ENCODE measurements at regions not wholly inside any gene's neighbourhood (a gene's known extent, or its start where the extent isn't known, plus 50 kb on each side); places are given as distances from the start of the nearest gene placed in this dataset.
"Not testable (repeated sequence)": the region's sequence is repeated elsewhere in the genome, so short reads cannot be mapped to it uniquely, and the experiment has no call there.

DNA sequence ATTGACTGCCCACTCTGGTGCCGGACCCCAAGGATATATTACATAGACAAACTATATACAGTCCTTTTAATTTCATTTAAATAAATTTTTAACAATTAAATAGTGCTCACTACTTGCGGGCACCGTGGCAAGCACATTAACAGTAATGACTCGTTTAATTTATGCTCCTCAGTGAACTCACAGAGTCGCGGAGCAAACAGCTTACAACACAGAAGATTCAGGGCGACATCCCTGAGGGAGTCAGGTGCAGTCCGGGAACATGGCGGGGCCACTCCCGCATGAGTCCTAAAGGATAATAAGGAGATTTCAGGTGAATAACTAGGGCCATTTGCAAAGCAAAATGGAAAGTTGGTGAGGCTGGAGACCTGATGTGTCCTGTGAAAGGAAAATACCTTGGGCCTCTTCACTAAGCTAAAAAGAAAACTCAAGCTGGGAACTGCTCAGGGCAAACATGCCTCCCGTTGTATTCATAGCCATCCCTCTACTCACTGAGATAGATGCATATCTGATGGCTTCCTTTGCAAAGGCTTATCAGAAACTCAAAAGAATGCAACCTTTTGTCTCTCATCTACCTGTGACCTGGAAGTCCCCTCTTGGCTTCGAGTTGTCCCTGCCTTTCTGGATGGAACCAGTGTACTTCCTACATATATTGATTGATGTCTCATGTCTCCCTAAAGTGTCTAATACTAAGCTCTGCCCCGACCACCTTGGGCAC is 125.6 kb downstream of the KLF6 start:
- no peak for DNase-seq (ENCODE audit: low spot score)

DNA sequence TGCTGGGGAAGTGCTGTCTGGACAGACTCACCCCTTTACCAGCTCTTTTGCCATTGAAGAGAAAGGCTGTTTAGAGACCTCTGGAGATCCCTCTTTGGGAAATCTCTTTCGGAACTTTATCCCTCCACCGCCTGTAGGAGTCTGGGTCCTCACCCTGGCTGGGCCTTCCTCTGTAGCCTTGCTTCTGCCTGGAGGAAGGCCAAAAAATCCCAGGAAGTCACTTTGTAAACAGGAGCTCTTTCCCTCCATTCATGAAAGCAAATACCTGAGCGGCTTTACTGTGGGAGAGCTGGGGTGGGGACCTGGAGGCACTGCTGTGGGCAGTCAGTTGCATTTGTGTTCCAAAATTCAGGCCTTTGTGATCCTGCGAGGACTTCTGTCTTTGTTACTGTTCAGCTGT is 126.2 kb downstream of the KLF6 start:
- DNase-seq (ENCODE audit: low spot score), result no peak

GRCh38 chr10:3656214-3656613 is 128.8 kb downstream of the KLF6 start:
- no peak for DNase-seq (ENCODE audit: low spot score)

GRCh38 chr10:3655528-3655927 is 129.5 kb downstream of the KLF6 start:
- DNase-seq (ENCODE audit: low spot score), result no peak

- no peak for DNase-seq (ENCODE audit: low spot score)
Measured at GRCh38 chr10:3654980-3655379, 130.0 kb downstream of the KLF6 start.

- DNase-seq (ENCODE audit: low spot score), result no peak
Measured at GRCh38 chr10:3654496-3654895, 130.5 kb downstream of the KLF6 start.

GRCh38 chr10:3653303-3653702 is 131.7 kb downstream of the KLF6 start:
- DNase-seq (ENCODE audit: low spot score), result not testable (repeated sequence)

DNA sequence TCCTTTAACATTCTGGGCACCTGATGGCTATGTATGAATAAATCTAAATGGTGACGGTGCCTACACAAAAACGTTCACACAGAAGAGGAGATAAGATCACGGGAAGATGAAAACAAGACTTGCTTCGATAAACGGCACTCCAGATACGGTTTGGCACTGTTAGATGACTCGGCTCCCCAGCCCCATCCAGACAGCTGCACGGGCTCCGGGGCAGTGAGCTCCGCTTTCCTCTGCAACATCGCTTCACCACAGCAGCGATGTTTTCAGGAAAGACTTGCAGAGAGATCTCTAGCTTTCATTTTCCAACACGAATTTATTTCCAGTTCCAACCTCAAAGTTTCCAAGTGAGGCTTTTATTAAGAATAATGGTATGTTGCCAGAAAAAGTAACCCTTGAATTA is 132.1 kb downstream of the KLF6 start:
- no peak for DNase-seq (ENCODE audit: low spot score)

- DNase-seq (ENCODE audit: low spot score), result no peak
Measured at GRCh38 chr10:3651969-3652653, 132.9 kb downstream of the KLF6 start.

DNA sequence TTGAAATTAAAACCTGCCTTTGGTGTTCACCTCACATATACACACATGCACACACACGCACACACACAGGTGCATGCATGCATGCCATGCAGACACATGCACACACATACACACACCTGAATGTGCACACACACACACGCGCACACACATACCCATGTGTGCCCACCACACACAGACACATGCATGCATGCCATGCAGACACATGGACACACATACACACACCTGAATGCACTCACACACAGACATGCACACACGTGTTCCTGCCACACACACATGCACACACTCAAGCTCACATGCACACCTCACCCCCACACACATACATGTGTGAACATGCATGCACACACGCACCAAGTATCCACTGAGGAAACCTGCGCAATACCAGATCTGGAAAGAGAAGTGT is 136.4 kb downstream of the KLF6 start:
- no peak for DNase-seq (ENCODE audit: low spot score)

DNA sequence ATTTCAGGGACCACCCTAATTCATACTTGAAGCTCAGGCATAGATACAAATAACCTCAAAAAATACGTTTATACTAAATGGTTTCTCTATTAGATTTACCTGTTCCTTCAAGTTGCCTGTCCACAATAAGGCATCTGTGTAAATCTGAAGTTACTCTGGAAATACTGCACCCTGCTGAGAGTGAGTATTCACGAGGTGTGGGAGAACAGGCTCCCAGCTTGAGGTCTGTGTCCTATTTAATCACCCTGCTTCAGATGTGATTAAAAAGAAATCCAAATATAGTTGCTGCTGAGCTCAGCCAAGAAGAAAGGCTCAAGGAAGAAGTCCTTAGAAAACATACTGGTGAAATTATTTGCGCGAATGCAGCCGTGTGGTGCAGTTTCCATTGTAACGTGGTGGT is 136.8 kb downstream of the KLF6 start:
- no peak for DNase-seq (ENCODE audit: low spot score)

DNA sequence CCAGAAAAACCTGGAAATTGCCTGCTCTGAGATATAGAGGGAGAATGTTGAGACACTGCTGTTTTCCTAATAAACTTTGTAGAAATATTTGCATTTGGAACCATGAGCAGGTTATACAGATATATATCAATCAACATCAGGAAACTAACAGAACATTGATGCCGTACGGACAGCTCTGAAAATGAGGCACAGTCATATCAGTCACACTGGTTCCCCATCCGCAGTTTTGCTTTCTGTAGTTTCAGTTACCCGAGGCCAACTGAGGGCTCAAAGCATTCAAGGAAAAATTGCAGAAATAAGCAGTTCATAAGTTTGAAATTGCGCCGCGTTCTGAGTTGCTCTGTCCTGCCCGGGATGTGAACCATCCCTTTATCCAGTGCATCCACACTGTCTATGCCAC is 137.9 kb downstream of the KLF6 start:
- no peak for DNase-seq (ENCODE audit: low spot score)

DNA sequence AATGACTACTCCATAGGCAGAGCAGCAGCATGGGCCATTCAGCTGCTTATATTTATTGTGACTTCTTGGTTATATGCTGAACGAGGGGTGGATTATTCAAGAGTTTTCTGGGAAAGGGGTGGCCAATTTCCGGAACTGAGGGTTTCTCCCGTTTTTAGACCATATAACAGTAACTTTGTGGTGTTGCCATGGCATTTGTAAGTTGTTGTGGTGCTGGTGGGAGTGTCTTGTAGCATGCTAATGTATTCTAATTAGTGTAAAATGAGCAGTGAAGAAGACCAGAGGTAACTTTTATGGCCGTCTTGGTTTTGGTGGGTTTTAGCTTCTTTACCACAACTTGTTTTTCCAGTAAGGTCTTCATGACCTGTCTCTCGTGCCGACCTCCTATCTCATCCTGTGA is 139.6 kb downstream of the KLF6 start:
- DNase-seq (ENCODE audit: low spot score), result no peak

DNA sequence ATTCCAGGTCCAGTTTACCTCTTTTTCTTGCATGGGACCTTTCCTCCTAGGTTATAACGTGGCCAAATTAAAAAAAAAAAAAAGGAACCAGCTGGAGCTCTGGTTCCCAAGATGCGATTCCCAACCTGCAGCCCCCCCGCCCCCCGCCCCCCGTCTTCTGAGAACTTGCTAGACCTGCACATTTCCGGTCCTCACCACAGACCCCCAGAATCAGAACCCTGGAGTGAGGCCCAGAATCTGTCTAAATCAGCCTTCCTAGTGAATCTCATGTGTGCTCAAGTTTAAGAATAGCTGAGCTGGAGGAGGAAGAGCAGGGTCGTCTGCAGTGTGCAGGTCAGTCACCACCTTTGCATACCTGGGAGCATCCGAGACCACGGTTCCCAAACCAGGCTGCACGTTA is 144.2 kb downstream of the KLF6 start:
- no peak for DNase-seq (ENCODE audit: low spot score)

DNA sequence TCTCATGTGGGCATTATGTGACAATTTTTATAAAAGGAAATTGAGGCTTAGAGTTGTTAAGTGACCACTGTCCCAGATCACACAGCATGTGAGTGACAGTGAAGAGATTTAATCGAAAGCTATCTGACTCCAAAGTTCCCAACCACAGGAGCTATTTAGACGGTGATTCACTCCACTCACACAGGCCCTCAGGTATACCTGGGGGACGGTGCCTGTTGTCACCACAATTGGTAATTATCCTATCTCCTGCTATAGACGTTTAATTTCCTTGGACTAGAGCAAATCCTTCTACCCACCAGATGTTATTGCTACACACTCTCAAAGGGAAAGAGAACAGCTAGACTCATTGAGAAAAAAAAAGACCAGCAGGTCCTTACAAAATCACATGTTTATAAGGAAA is 145.5 kb downstream of the KLF6 start:
- DNase-seq (ENCODE audit: low spot score), result no peak

GRCh38 chr10:3636356-3637181 is 148.4 kb downstream of the KLF6 start:
- peak; percentile 37 for DNase-seq (ENCODE audit: low spot score)

DNA sequence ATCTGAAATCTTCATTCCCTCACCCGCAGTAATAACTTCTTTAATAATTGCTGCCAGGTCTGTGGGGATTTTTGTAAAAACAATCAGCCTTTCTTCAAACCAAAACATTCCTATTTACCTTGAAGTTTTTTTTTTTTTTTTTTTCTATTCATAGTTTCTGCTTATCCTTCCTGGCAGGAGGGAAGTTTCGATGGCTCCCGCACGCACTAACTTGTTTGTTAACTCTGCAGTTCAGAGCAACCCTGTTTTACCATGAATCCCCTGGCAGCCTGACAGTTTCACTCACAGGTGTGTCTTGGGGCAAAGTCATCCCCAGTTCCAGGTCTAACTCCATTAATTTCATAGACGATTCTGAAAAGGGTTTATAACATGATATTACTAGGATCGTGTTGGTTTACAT is 149.3 kb downstream of the KLF6 start:
- DNase-seq (ENCODE audit: low spot score), result no peak

- no peak for DNase-seq (ENCODE audit: low spot score)
Measured at GRCh38 chr10:3635211-3635671, 149.8 kb downstream of the KLF6 start.

DNA sequence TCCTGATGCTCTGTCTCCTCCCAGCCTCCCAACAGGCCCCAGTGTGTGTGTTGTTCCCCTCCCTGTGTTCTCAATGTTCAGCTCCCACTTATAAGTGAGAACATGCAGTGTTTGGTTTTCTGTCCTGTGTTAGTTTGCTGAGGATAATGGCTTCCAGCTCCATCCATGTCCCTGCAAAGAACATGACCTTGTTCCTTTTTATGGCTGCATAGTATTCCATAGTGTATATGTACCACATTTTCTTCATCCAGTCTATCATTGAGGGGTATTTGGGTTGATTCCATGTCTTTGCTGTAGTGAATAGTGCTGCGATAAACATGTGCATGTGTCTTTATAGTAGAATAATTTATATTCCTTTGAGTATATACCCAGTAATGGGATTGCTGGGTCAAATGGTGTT is 150.4 kb downstream of the KLF6 start:
- DNase-seq (ENCODE audit: low spot score), result not testable (repeated sequence)

- DNase-seq (ENCODE audit: low spot score), result no peak
Measured at GRCh38 chr10:3631701-3632330, 153.2 kb downstream of the KLF6 start.

GRCh38 chr10:3631291-3631690 is 153.7 kb downstream of the KLF6 start:
- DNase-seq (ENCODE audit: low spot score), result no peak

- no peak for DNase-seq (ENCODE audit: low spot score)
Measured at GRCh38 chr10:3625959-3626751, 158.9 kb downstream of the KLF6 start.
